Retina (tissue), 1 donor: ENCODE measurements at regions not wholly inside any gene's neighbourhood (a gene's known extent, or its start where the extent isn't known, plus 50 kb on each side); places are given as distances from the start of the nearest gene placed in this dataset.
A peak's percentile ranks its signal among the peaks of the same experiment; 100 is the strongest.
"Not testable (repeated sequence)": the region's sequence is repeated elsewhere in the genome, so short reads cannot be mapped to it uniquely, and the experiment has no call there.

Experiments
- DNase-seq: peaks from one replicate; pipeline ENCODE4 v3.0.0-alpha.2; 2016

DNA sequence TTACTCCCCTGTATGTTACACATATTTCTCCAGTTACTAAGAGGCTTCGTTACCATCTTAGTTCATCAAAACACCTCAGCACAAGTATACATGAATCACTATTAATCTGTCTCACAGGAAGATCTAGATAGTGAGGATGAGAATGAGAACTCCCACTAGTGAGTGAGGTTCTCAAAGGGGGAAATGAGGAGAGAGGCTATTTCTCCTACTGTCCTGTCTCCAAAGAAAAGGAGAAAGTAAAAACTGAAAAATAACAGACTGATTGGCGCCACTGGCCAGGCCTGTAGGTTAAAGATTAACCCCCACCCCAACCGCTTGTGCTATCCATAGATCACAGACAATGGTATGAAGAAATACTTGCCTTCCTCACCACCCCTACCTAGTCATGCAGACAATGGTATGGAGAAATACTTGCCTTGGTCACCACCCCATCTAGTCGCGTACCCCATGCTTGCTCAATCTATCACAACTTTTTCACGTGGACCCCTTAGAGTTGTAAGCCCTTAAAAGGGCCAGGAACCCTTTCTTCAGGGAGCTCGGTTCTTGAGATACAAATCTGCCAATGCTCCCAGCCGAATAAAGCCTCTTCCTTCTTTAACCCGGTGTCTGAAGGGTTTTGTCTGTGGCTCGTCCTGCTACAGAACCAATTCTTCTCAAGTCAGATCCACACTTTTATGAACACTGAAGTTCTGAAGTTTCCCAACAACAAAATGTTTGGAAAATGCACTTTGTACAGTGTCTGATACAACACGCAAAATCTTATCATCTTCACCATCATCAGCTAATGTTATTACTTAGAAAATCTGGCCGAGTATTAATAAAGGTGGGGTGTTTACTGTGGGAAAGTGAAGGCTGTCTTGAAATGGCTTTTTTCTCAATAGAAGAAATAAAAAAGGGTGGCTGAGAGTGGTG lies 598.1 kb downstream of the UQCRFS1 start:
- no peak for DNase-seq

DNA sequence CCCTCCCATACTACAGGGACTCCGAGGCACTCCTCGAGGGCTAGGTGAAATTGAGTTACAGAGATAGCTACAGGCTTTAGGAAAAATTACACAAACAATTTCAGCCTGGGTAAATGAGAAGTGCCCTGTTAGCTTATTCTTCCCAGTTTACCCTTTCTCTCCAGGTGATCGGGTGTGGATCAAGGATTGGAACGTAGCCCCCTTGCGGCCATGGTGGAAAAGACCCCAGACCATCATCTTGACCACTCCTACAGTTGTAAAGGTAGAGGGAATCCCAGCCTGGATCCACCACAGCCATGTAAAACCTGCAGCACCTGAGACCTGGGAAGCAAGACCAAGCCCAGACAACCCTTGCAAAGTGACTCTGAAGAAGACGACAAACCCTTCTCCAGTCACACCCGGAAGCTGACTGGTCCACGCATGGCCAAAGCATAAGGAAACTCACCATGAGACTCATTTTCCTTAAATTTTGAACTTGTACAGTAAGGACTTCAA lies 600.6 kb downstream of the UQCRFS1 start:
- no peak for DNase-seq

DNA sequence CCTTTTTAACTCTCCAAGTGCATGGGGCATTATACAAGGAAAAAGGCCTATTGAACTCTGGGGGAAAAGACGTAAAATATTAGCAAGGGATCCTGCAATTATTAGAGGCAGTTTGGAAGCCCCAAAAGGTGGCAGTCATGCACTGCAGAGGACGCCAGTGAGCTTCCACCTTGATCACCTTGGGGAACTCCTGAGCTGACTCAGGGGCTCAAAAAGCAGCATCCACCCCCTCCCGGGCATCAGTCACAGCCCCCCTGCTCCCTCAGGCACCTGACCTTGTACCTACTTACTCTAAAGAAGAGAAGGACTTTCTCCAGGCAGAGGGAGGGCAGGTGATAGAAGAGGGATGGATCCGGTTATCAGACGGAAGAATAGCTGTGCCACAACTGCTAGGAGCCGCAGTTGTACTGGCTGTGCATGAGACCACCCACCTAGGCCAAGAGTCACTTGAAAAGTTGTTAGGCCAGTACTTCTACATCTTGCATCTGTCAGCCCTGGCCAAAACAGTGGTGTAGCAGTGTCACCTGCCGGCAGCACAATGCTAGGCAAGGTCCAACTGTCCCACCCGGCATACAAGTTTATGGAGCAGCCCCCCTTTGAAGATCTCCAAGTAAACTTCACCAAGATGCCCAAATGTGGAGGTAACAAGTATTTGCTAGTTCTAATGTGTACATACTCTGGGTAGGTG lies 601.6 kb downstream of the UQCRFS1 start:
- not testable (repeated sequence) for DNase-seq

DNA sequence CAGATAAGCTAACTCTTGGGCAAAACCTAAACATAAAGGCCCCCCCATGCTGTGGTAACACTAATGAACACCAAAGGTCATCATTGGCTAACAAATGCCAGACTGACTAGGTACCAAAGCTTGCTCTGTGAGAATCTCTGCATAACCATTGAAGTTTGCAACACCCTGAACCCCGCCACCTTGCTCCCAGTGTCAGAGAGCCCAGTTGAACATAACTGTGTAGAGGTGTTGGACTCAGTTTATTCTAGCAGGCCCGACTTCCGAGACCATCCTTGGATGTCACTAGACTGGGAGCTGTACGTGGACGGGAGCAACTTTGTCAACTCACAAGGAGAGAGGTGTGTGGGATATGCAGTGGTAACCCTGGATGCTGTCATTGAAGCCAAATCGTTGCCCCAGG lies 602.2 kb downstream of the UQCRFS1 start:
- no peak for DNase-seq

DNA sequence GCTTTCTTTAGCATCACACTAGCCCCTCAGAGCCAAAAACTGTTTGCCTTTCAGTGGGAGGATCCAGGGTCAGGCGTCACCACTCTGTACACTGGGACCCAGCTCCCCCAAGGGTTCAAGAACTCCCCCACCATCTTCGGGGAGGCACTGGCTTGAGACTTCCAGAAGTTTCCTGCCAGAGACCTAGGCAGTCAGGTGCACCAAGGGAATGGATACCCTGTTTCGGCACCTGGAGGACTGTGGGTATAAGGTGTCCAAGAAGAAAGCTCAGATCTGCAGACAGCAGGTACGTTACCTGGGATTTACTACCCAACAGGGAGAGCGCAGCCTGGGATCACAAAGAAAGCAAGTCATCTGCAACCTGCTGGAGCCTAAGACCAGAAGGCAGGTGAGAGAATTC lies 603.0 kb downstream of the UQCRFS1 start:
- no peak for DNase-seq

DNA sequence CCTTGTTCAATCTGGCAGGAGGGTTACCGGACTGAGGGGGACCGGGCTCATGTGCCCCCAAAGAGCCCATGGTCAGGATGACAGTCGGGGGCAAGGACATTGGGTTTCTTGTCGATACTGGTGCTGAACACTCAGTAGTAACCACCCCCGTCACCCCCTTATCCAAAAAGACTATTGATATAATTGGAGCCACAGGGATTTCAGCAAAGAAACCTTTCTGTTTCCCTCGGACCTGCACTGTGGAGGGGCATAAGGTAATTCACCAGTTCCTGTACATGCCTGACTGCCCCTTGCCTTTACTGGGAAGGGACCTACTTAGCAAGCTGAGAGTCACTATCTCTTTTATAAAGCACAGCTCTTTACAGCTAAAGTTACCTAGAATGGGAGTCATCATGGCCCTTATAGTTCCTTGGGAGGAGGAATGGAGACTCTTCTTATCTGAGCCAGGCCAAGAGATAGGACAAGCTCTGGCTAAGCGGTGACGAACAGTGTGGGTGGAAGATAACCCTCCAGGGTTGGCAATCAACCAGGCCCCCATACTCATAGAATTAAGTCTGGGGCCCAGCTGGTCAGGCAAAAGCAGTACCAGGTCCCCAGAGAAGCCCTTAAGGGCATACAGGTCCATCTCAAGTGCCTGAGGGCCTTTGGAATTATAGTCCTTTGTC lies 603.7 kb downstream of the UQCRFS1 start:
- no peak for DNase-seq

DNA sequence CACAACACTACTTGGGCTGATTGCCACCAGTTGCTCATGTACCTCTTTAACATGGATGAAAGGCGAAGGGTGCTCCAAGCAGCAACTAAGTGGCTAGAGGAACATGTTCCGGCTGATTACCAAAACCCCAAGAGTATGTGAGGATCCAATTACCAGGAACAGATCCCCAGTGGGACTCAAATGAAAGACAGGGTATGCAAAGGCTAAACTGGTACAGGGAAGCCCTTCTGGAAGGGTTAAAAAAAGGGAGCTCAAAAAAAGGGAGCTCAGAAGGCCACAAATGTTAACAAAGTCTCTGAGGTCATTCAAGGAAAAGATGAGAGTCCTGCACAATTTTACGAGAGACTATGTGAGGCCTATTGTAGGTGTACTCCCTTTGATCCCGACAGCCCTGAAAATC lies 604.7 kb downstream of the UQCRFS1 start:
- no peak for DNase-seq

DNA sequence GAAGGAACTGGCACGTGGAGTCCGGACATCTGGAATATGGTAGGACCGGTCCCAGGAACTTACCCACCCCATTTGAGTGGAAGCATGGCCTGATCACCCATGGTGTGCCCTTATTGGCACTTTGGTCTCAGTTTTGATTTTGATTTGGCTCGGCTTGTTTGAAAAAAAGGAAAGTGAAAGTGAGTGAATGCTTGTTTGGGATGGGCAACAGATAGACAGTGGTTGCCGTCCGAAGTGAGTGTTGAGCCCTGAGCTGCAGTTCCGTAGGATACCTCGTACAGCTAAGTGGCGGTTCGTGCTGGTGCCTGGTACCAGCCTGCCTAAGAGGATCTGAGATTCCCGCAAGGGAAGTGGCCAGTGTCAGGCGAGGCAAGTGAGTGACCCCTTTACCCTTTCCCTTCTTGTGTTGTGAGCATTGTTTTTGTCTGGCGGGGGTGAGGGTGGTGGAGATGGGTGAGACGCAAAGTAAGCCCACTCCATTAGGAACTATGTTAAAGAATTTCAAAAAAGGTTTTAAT lies 605.8 kb downstream of the UQCRFS1 start:
- DNase-seq, result no peak

DNA sequence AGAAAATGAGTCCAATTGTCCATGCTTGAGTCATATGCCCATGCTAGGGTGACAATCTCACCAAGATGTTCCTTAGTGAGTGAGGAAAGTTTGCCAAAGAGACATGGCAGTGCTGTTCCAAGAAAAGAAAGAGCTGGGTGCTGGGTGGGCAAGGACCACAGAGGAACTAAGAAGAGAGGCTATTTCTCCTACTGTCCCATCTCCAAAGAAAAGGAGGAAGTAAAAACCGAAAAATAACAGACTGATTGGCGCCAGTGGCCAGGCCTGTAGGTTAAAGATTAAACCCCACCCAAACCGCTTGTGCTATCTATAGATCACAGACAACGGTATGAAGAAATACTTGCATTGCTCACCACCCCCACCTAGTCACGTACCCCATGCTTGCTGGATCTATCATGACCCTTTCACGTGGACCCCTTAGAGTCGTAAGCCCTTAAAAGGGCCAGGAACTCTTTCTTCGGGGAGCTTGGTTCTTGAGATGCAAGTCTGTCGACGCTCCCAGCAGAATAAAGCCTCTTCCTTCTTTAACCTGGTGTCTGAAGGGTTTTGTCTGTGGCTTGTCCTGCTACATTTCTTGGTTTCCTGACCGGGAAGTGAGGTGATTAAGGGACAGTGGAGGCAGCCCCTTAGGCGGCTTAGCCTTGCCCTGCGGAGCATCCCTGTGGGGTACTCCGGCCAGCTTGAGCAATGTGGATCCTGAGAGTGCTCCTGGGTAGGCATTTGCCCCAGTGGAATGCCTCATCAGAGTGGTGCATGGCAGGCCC lies 606.5 kb downstream of the UQCRFS1 start:
- DNase-seq, result no peak

DNA sequence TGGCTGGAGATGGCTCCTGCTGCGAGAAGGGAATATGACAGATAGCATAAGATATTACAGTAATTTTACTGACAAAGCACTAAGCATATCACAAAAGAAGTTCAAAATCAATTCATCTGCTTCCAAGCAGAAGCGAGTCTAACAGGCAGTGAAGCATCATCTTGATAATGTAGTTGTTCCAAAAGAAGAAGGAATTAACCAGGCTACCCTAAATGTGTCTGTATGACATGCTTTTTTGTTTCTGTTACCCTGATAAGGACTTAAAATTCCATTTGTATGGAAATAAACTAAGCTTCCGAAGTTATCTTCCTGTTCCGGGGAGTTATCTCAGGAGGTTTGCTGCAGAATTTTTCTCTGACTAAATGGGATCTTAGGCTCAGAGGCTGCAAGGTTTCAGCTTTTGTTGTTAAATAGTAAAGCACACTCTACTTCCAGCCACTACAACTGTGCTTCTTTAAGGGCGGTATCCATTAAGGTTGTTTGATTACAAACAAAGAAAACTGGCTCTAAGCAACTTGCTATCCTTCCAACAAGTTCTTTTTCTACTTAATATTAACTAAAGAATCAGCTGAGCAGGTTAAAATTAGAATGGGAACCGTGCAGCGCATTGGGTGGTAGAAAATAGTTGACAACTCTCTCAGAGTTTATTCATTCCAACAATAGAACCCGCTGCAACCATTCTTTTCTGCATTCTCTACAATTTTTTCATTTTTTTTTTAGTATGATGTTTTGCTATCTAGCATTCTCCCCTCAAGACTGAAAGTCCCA lies 607.3 kb downstream of the UQCRFS1 start:
- no peak for DNase-seq

DNA sequence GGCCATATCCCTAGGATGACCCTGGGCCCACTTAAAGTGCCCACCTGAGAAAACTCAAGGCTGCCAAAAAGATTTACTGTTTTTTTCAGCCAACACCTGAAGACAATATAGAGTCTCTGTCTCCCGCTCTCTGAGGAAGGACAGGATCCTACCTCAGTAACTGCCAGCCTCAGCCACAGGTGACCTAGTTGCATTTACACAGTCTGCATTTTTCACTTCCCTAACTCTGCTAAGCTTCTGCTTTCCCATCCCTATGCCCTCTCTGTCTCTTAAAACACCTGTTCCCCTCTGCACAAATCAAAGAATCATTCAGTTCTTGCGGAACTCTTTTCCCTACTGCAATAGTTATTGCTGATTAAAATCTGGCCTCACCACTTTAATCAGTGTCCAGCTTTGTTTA lies 609.5 kb downstream of the UQCRFS1 start:
- DNase-seq, result no peak

DNA sequence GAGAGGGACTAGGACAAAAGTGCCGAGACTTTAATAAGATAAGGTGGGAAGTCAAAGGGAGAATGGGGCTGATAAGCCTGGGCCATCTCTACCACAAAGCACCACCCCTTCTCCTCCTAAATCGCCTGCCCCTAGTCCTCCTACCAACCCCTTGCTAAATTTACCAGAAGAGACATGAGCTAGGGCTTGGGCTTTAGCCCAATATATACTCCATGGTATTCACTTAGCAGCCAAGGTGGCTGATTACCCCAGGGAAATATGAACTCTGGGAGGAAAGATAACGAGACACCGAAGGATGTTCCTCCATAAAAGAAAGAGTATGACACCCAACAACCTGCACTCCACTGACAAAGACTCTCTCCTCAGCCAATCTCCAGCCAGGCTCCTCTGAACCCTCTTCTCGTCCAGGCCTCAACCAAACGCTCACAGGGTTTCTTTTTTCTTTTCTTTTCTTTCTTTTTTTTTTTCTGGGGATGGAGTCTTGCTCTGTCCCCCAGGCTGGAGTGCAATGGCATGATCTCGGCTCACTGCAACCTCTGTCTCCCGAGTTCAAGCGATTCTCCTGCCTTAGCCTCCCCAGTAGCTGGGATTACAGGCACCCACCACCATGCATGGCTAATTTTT lies 610.2 kb downstream of the UQCRFS1 start:
- DNase-seq, result no peak

DNA sequence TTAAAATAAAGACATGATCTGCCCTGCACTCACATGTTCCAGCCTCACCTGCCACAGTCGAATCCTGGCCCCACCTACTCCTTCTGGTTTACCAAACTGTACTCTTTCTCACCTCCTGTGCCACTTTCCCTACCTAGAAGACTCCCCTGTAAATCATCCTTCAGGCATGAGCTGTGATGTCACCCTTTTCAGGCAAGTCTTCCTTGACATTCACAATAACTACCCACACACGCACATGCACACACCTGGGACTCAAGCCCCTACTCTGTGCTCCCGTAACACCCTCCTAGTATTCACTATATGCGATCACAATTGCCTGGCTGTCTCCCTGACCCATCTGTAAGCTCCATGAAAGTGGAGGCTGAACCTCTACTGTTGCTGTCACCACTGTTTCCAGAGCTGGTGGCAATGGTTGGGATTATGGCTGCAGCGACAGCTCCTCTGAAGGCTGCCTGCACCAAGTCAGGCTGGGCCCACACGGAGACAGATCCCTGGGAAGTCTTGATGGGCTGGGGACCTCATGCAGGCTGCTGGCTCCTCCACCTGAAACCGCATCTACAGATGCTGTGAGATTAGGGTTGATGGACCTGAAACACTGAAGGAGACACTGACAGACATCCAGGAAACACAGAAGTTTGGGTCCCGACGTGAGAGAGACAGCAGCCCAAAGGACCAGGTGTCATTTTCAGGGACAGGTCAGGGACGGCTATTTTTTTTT lies 611.1 kb downstream of the UQCRFS1 start:
- DNase-seq, result no peak

DNA sequence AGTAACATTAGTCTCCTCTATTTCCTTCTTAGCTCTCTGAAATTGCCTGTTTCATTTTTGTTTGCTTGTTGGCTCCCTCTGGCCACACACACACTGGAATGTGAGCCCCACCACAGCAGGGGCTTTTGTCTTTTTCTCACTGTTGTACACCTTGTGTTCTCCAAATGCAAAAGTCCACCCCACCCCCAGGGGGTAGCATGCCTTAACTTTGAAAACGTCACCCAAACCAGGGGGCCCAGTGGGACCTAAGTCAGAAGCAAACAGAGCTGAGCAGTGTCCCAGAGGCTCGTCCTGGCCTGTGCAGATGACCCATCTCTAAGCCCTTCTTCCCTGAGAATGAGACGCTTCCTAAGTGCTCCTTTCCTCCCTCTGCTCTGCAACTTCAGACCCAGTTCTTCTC lies 614.1 kb downstream of the UQCRFS1 start:
- DNase-seq, result no peak

DNA sequence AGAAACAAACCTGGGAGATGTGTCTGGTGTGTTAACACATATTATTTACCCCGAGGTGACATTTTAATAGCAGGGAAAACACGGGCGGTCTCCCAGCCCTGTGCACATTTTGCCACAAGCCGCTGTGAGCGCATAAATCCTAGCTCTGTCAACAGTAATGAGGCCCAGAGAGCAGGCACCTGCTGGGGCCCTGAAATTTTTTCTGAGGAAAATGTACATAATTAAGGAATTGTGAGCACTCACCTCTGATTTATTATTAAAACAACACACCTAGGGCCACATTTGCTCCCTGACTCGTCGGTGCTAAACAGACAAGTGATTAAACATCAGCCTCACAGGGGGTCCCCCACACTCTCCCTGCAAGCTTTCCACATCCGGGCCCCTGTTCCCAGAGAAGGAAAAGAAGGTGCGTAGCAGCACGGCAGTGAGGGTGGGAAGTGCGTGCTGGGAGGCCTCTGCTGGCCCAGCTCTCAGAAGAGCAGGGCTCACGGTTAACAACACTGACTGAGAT lies 616.3 kb downstream of the UQCRFS1 start:
- no peak for DNase-seq

DNA sequence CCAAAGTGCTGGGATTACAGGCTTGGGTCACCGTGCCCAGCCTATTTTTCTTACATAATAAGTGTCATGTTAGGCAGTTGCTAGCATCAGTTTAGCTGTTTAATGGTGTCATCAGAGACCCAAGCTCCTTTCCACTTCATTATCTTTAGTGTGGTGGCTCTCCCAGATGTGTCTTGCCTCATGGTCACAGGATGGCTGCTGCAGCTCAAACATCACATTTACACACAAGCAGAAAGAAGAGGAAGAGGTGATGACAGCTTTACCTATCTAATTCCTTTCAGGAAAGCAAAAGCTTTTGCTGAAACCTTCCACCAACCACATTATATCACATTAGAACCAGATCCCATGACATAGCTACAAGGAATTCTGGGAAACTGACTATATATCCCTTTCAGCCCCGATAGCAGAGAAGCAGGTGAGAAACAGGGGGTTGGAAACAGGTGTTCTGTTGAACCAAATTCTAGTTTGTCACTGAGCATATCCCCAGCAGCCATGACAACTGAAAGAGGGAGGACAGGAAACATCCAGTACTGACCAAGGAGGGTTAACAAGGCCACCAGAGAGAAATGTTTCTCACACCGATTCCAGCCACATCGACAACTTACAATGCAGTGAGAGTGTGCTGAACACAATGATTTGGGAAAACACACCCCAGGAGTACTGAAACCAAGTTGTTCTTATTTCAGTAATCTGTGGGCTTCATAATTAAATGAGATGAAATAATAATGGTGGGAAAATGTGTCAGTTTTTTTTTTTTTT lies 617.0 kb downstream of the UQCRFS1 start:
- no peak for DNase-seq

DNA sequence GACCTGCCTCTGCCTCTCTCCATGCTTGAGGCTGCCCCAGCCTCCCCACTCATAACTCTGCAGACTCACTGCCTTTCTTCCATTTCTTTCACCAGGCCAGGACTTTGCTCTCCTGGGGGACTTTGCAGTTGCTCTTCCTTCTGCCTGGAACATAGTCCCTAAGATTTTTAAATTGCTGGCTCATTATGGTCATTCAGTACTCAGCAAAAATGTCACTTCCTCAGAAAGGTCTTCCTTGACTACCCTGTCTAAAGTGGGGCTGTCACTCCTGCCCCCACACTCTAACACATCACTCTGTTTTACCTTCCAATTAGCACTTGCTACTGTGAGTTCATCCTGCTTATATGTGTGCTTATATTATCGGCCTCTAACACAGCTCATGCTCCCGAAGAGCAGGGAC lies 618.2 kb downstream of the UQCRFS1 start:
- no peak for DNase-seq

DNA sequence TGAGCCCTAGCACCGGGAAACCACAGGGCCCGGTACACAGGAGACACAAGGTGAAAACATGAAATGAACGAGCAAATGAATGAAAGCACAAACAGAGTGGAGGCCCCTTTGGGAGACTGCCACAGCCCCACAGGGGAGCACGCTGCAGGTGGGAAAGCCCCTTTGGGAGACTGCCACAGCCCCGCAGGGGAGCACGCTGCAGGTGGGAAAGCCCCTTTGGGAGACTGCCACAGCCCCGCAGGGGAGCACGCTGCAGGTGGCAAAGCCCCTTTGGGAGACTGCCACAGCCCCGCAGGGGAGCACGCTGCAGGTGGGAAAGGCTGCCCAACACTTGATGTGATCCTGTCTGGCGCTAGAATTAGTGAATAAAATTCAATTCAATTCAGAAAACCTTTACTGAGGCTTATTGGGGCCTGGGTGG lies 623.0 kb downstream of the UQCRFS1 start:
- DNase-seq, result not testable (repeated sequence)

DNA sequence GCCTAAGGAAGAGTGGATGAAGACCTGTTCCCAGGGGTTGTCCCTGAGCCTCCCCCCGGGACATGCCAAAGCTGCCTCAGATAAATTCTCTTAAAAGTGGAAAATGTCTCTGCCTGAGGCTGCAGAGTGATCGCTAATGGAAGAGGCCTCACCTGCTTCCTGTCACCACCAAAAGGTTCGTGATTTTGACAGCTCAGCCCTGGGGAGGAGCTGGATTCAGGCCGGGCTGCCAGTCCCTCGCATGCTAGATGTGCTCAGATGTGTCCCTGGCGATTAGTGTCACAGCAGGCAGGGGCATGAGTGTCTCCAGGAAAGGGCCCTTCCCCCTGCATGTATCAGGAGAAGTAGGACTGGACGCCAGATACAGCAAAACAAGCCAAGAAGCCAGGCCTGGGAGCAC lies 626.5 kb downstream of the UQCRFS1 start:
- peak; percentile 83 for DNase-seq

DNA sequence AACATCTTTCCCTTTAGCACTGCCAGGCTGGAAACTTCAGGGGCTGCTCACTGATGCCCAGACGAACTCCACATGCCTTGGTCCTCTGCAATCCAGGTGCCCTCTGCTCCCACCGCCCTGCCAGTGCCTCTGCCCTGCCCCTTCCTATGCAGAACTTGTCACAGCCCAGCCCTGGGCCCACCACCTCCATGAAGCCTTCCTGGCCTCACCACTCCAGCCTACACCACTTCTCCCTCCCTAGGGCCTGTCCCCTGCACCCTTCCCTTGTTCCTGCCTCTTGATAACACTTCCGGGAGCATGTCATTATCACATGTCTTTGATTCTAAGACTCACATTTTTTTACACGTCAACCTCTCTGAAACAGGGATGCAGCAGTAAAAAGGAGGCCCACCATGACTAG lies 627.2 kb downstream of the UQCRFS1 start:
- no peak for DNase-seq
